Lower leg skin (tissue), 3 donors: ENCODE measurements at regions not wholly inside any gene's neighbourhood (a gene's known extent, or its start where the extent isn't known, plus 50 kb on each side); places are given as distances from the start of the nearest gene placed in this dataset.

Experiments
- CTCF ChIP-seq, 3 donors: fragments of 450-650 bp; IDR thresholded peaks; one replicate each; pipeline ENCODE4 v1.5.1; 2016; ENCODE audit warnings: antibody characterized with exemption in 3 of 3, mild to moderate bottlenecking in 3 of 3, moderate library complexity in 2 of 3
- POLR2A ChIP-seq, 2 donors: fragments of 450-650 bp; IDR thresholded peaks; one replicate each; pipeline ENCODE4 v1.6.1; 2016 to 2017; ENCODE audit warnings: antibody characterized with exemption in 2 of 2, mild to moderate bottlenecking in 1 of 2, moderate library complexity in 1 of 2

GRCh38 chr1:37152491-37152890 lies 118.2 kb upstream of the GRIK3 start:
- no peak for TF ChIP-seq POLR2A (IDR thresholded peaks at IDR 0.05)
- TF ChIP-seq CTCF (IDR thresholded peaks at IDR 0.05) = no peak
